GM20431 (cell line): ENCODE measurements at regions not wholly inside any gene's neighbourhood (a gene's known extent, or its start where the extent isn't known, plus 50 kb on each side); places are given as distances from the start of the nearest gene placed in this dataset.

Experiments
- in situ Hi-C: fragments of 300-500 bp; cut with MseI, MboI; formaldehyde crosslinking; loops from one replicate; pipeline ENCODE4 v1.15.0; 2020; ENCODE audit warnings: low sequenced_read_pairs; ENCODE audit not compliant: unreplicated experiment

- in situ Hi-C loops, result no loop called here
Observed at GRCh38 chr13:86710013-86710412, 910.8 kb upstream of the SLITRK6 start.

- in situ Hi-C loops, result no loop called here
Observed at GRCh38 chr13:86710896-86711295, 911.7 kb upstream of the SLITRK6 start.

GRCh38 chr13:86714495-86714894, 915.3 kb upstream of the SLITRK6 start:
- in situ Hi-C loops, result no loop called here

- in situ Hi-C loops, result no loop called here
Observed at GRCh38 chr13:86725105-86725504, 925.9 kb upstream of the SLITRK6 start.

- in situ Hi-C loops, result no loop called here
Observed at GRCh38 chr13:86729206-86729605, 930.0 kb upstream of the SLITRK6 start.

GRCh38 chr13:86731987-86732386, 932.8 kb upstream of the SLITRK6 start:
- in situ Hi-C loops, result no loop called here

- in situ Hi-C loops, result no loop called here
Observed at GRCh38 chr13:86737334-86737932, 933.7 kb upstream of the SLITRK5 start.

GRCh38 chr13:86741762-86742285, 929.3 kb upstream of the SLITRK5 start:
- in situ Hi-C loops, result no loop called here

GRCh38 chr13:86757236-86757978, 913.8 kb upstream of the SLITRK5 start:
- in situ Hi-C loops, result no loop called here

- in situ Hi-C loops, result no loop called here
Observed at GRCh38 chr13:86758116-86758515, 913.1 kb upstream of the SLITRK5 start.

GRCh38 chr13:86760620-86761019, 910.6 kb upstream of the SLITRK5 start:
- in situ Hi-C loops, result no loop called here

GRCh38 chr13:86765462-86765861, 905.7 kb upstream of the SLITRK5 start:
- in situ Hi-C loops, result no loop called here

GRCh38 chr13:86788616-86789015, 882.6 kb upstream of the SLITRK5 start:
- in situ Hi-C loops, result no loop called here

- in situ Hi-C loops, result no loop called here
Observed at GRCh38 chr13:86792153-86792651, 879.0 kb upstream of the SLITRK5 start.

- in situ Hi-C loops, result no loop called here
Observed at GRCh38 chr13:86795858-86796257, 875.3 kb upstream of the SLITRK5 start.

- in situ Hi-C loops, result no loop called here
Observed at GRCh38 chr13:86810361-86810760, 860.8 kb upstream of the SLITRK5 start.

- in situ Hi-C loops, result no loop called here
Observed at GRCh38 chr13:86813198-86813597, 858.0 kb upstream of the SLITRK5 start.

- in situ Hi-C loops, result no loop called here
Observed at GRCh38 chr13:86825410-86825809, 845.8 kb upstream of the SLITRK5 start.

GRCh38 chr13:86826232-86826631, 844.9 kb upstream of the SLITRK5 start:
- in situ Hi-C loops, result no loop called here

GRCh38 chr13:86830046-86830445, 841.1 kb upstream of the SLITRK5 start:
- in situ Hi-C loops, result no loop called here

- in situ Hi-C loops, result no loop called here
Observed at GRCh38 chr13:86831084-86831483, 840.1 kb upstream of the SLITRK5 start.
